Stimulated activated CD4-positive, alpha-beta T cell treated with anti-CD3 and anti-CD28 coated beads, Interleukin-2, amount 100 ng/mL, for 24 hours (primary cell): ENCODE measurements at regions not wholly inside any gene's neighbourhood (a gene's known extent, or its start where the extent isn't known, plus 50 kb on each side); places are given as distances from the start of the nearest gene placed in this dataset.

Source experiments
- DNase-seq, 2 donors: peaks; one replicate each; pipeline ENCODE4 v3.0.0-alpha.2; 2020

GRCh38 chr2:12661489-12661888 is 55.2 kb upstream of the TRIB2 start:
- DNase-seq, result no peak

DNA sequence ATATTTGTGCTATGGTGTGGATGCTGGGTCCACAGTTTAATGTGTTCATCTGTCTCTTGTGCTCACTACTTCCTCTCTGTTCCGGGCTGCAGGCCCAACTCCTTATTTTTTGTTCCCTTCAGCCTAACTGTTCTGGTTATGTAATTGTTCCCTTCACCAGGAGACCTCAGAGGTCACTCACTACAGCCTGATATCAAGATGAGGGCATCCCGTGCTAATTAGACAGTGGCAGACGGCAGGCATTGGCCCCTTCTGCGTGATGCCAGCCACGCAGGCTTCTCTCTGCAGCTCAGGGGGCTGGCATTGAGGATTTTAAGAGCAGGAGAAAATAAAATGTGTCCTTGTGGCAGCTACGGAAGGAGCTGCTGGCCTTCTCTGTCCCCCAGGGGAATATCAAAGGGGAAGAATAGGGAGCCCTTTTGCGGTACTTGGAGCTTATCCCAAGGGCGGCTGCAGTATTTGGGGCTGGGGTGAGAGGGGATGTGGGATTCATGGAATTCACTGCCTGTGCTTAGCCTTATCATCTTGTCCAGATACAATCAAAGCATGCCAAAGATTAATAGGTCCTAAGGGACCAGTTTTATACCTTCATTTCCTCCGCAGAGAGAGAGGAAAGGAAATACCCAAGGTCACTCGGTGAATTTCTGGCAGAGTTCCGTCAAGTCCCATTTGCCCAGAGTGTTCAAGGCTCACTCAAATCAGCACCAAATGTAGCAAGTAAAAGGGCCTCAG is 53.3 kb upstream of the TRIB2 start:
- no peak for DNase-seq

GRCh38 chr2:12665334-12665733 is 51.4 kb upstream of the TRIB2 start:
- DNase-seq, result no peak

DNA sequence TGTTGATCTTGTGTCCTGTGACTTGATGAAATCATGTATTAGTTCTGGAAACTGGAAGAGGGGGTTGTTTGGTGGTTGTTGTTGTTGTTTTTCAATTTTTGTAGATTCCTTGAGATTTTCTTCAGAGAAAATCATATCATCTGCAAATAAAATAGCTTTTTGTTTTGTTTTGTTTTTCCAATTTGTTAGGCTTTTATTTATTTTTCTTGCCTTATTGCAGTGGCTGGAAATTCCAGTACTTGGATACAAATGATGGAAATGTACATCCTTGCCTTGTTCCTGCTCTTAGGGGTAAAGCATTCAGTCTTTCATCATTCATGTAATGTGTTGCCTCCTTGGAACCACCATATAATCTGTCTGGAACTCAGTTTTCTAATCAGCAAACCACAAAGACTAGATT is 50.3 kb upstream of the TRIB2 start:
- no peak for DNase-seq
